ENCODE measurements at regions not wholly inside any gene's neighbourhood (a gene's known extent, or its start where the extent isn't known, plus 50 kb on each side); places are given as distances from the start of the nearest gene placed in this dataset.
"Not testable (repeated sequence)": the region's sequence is repeated elsewhere in the genome, so short reads cannot be mapped to it uniquely, and the experiment has no call there.

GRCh38 chr14:39548358-39548757 lies 116.1 kb upstream of the FBXO33 start:
- no peak overlapping the region for H3K4me3 ChIP-seq (ENCODE audit: low read depth, low read length)
- H3K27me3 ChIP-seq, result no peaks in the 10 kb centered on the region
- no peaks in the 10 kb centered on the region for H3K36me3 ChIP-seq
- no peak for TF ChIP-seq CTCF (IDR thresholded peaks at IDR 0.05; ENCODE audit: low read depth, low read length)
- DNase-seq, result no peak
- H3K9me3 ChIP-seq, result no peaks in the 10 kb centered on the region
- H3K4me1 ChIP-seq, result no peaks in the 10 kb centered on the region

GRCh38 chr14:39547845-39548244 lies 115.6 kb upstream of the FBXO33 start:
- Histone ChIP-seq H3K4me3 (ENCODE audit: low read depth, low read length) (no peak overlapping the region), H3K4me1 (no peaks in the 10 kb centered on the region), H3K27me3 (no peaks in the 10 kb centered on the region), H3K36me3 (no peaks in the 10 kb centered on the region), H3K9me3 (no peaks in the 10 kb centered on the region)
- no peak for TF ChIP-seq CTCF (IDR thresholded peaks at IDR 0.05; ENCODE audit: low read depth, low read length)
- DNase-seq, result no peak

GRCh38 chr14:39505812-39506211 lies 73.6 kb upstream of the FBXO33 start:
- Histone ChIP-seq H3K36me3 (no peaks in the 10 kb centered on the region), H3K4me3 (ENCODE audit: low read depth, low read length) (no peak overlapping the region), H3K4me1 (no peaks in the 10 kb centered on the region), H3K9me3 (no peaks in the 10 kb centered on the region), H3K27me3 (no peaks in the 10 kb centered on the region)
- TF ChIP-seq CTCF (IDR thresholded peaks at IDR 0.05; ENCODE audit: low read depth, low read length), result no peak
- DNase-seq, result no peak

GRCh38 chr14:39500253-39500652 lies 68.0 kb upstream of the FBXO33 start:
- H3K27me3 ChIP-seq, result no peaks in the 10 kb centered on the region
- DNase-seq, result no peak
- no peak for TF ChIP-seq CTCF (IDR thresholded peaks at IDR 0.05; ENCODE audit: low read depth, low read length)

GRCh38 chr14:39499514-39499913 lies 67.3 kb upstream of the FBXO33 start:
- no peaks in the 10 kb centered on the region for H3K4me1 ChIP-seq

More at GRCh38 chr14:39500253-39500652, 68.0 kb upstream of the FBXO33 start:
- no peak overlapping the region for H3K4me3 ChIP-seq (ENCODE audit: low read depth, low read length)
- H3K4me1 ChIP-seq, result no peaks in the 10 kb centered on the region
- no peaks in the 10 kb centered on the region; the same call in 1 of the 2 replicates for H3K9me3 ChIP-seq
- H3K36me3 ChIP-seq, result no peaks in the 10 kb centered on the region

GRCh38 chr14:39497677-39498076 lies 65.4 kb upstream of the FBXO33 start:
- not testable (repeated sequence) for H3K9me3 ChIP-seq; H3K4me1 ChIP-seq; H3K27me3 ChIP-seq; DNase-seq; H3K4me3 ChIP-seq (ENCODE audit: low read depth, low read length); H3K36me3 ChIP-seq

More at GRCh38 chr14:39499514-39499913, 67.3 kb upstream of the FBXO33 start:
- H3K27me3 ChIP-seq, result no peaks in the 10 kb centered on the region
- no peaks in the 10 kb centered on the region; the same call in 1 of the 2 replicates for H3K9me3 ChIP-seq
- no peak for TF ChIP-seq CTCF (IDR thresholded peaks at IDR 0.05; ENCODE audit: low read depth, low read length)
- H3K4me3 ChIP-seq (ENCODE audit: low read depth, low read length), result no peak overlapping the region
- H3K36me3 ChIP-seq, result no peaks in the 10 kb centered on the region
- no peak for DNase-seq

GRCh38 chr14:39492267-39492666 lies 60.0 kb upstream of the FBXO33 start:
- no peaks in the 10 kb centered on the region for H3K4me1 ChIP-seq
- no peak for DNase-seq
- H3K9me3 ChIP-seq, result no peaks in the 10 kb centered on the region; the same call in 1 of the 2 replicates
- H3K27me3 ChIP-seq, result no peaks in the 10 kb centered on the region
- H3K36me3 ChIP-seq, result no peaks in the 10 kb centered on the region
- H3K4me3 ChIP-seq (ENCODE audit: low read depth, low read length), result no peak overlapping the region
- TF ChIP-seq CTCF (IDR thresholded peaks at IDR 0.05; ENCODE audit: low read depth, low read length), result no peak

Data from BE2C (cell line).